Erythroblast (primary cell): ENCODE measurements at regions not wholly inside any gene's neighbourhood (a gene's known extent, or its start where the extent isn't known, plus 50 kb on each side); places are given as distances from the start of the nearest gene placed in this dataset.

Source experiments
- GATA1 ChIP-seq: IDR thresholded peaks from 2 replicates; pipeline ENCODE4 v1.6.1; 2011; ENCODE audit warnings: low read depth, mild to moderate bottlenecking, control low read depth, low read length, moderate library complexity
- POLR2A ChIP-seq: IDR thresholded peaks from 2 replicates; pipeline ENCODE4 v1.6.1; 2011; ENCODE audit warnings: mild to moderate bottlenecking, low read length

GRCh38 chr13:59247171-59247570 lies 916.6 kb downstream of the DIAPH3 start:
- no peak for TF ChIP-seq POLR2A
- no peak for TF ChIP-seq GATA1
